ENCODE measurements at regions not wholly inside any gene's neighbourhood (a gene's known extent, or its start where the extent isn't known, plus 50 kb on each side); places are given as distances from the start of the nearest gene placed in this dataset.

DNA sequence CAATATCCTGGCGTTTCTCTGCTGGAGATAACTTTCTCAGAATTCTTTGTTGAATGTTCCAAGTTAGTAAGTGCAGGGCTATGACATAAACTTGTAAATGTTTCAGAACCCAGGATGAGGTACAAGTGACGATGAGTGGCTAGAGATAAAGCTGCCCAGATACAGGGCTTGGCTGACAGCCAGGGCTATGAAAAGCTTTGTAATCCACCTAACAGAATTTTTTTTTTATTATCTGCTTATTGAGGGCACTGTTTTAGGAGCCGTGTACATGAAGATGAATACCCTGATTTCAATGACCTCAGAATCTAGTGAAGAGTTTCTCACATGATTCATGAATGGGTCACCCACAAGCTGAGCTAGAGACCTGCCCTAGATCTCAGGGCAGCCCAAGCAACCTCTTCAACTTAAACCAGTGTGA, 431.4 kb downstream of the DIPK2A start:
- H3K36me3 Mint-ChIP-seq (ENCODE audit: insufficient read depth, unreplicated experiment), result no peaks in the 10 kb centered on the region
- intact Hi-C loops (cut with micrococcal nuclease), result no loop called here
- no peaks in the 10 kb centered on the region for H3K4me1 Mint-ChIP-seq (ENCODE audit: insufficient read depth, unreplicated experiment)
- no peak for DNase-seq (ENCODE audit: unreplicated experiment)
- POLR2A ChIA-PET, result no interaction called here
- no peak overlapping the region for H3K27ac Mint-ChIP-seq (ENCODE audit: low read depth, unreplicated experiment)
- no peaks in the 10 kb centered on the region for H3K27me3 Mint-ChIP-seq (ENCODE audit: insufficient read depth, unreplicated experiment)
- peaks cover 8% of the 10 kb centered on the region for H3K9me3 Mint-ChIP-seq (ENCODE audit: unreplicated experiment)
- CTCF ChIA-PET, result no interaction called here
- no peak overlapping the region for H3K4me3 Mint-ChIP-seq (ENCODE audit: unreplicated experiment)
- TF ChIP-seq CTCF (IDR thresholded peaks at IDR 0.05; ENCODE audit: unreplicated experiment), result no peak
- BruUV-seq (replicated peaks), result no TSS peak

- Mint-ChIP-seq H3K4me1 (ENCODE audit: insufficient read depth, unreplicated experiment) (no peaks in the 10 kb centered on the region), H3K4me3 (ENCODE audit: unreplicated experiment) (no peak overlapping the region), H3K36me3 (ENCODE audit: insufficient read depth, unreplicated experiment) (no peaks in the 10 kb centered on the region), H3K27ac (ENCODE audit: low read depth, unreplicated experiment) (no peak overlapping the region), H3K27me3 (ENCODE audit: insufficient read depth, unreplicated experiment) (no peaks in the 10 kb centered on the region), H3K9me3 (ENCODE audit: unreplicated experiment) (peaks cover 13% of the 10 kb centered on the region)
- POLR2A ChIA-PET, result no interaction called here
- no peak for TF ChIP-seq CTCF (IDR thresholded peaks at IDR 0.05; ENCODE audit: unreplicated experiment)
- DNase-seq (ENCODE audit: unreplicated experiment), result no peak
- intact Hi-C loops (cut with micrococcal nuclease), result no loop called here
- CTCF ChIA-PET, result interaction anchor here (0.6 kb wide), 1 partner anchor 146 kb away, joined by 3 read pairs; no protein-coding TSS in a partner anchor
- no TSS peak for BruUV-seq (replicated peaks)
These were observed 435.7 kb downstream of the DIPK2A start for GRCh38 chr3:144407335-144407734.

- Mint-ChIP-seq H3K27ac (ENCODE audit: low read depth, unreplicated experiment) (no peak overlapping the region), H3K4me3 (ENCODE audit: unreplicated experiment) (no peak overlapping the region), H3K27me3 (ENCODE audit: insufficient read depth, unreplicated experiment) (no peaks in the 10 kb centered on the region), H3K36me3 (ENCODE audit: insufficient read depth, unreplicated experiment) (no peaks in the 10 kb centered on the region), H3K9me3 (ENCODE audit: unreplicated experiment) (peaks cover 13% of the 10 kb centered on the region), H3K4me1 (ENCODE audit: insufficient read depth, unreplicated experiment) (no peaks in the 10 kb centered on the region)
- ChIA-PET CTCF (interaction anchor here (0.6 to 0.7 kb wide), 3 partner anchors 44 to 1322 kb away, joined by 3 read pairs; no protein-coding TSS in a partner anchor), POLR2A (no interaction called here)
- intact Hi-C loops (cut with micrococcal nuclease), result no loop called here
- no peak for TF ChIP-seq CTCF (IDR thresholded peaks at IDR 0.05; ENCODE audit: unreplicated experiment)
- BruUV-seq (replicated peaks), result no TSS peak
- DNase-seq (ENCODE audit: unreplicated experiment), result no peak
These were observed 437.7 kb downstream of the DIPK2A start for GRCh38 chr3:144409319-144409718.

GRCh38 chr3:144413068-144413467, 441.4 kb downstream of the DIPK2A start:
- DNase-seq (ENCODE audit: unreplicated experiment), result no peak
- no peaks in the 10 kb centered on the region for H3K36me3 Mint-ChIP-seq (ENCODE audit: insufficient read depth, unreplicated experiment)
- H3K4me1 Mint-ChIP-seq (ENCODE audit: insufficient read depth, unreplicated experiment), result peaks cover 6% of the 10 kb centered on the region
- no peak overlapping the region for H3K27ac Mint-ChIP-seq (ENCODE audit: low read depth, unreplicated experiment)
- BruUV-seq (replicated peaks), result no TSS peak
- ChIA-PET CTCF (no interaction called here), POLR2A (no interaction called here)
- TF ChIP-seq CTCF (IDR thresholded peaks at IDR 0.05; ENCODE audit: unreplicated experiment), result no peak
- H3K9me3 Mint-ChIP-seq (ENCODE audit: unreplicated experiment), result peaks cover 13% of the 10 kb centered on the region
- intact Hi-C loops (cut with micrococcal nuclease), result no loop called here
- no peak overlapping the region for H3K4me3 Mint-ChIP-seq (ENCODE audit: unreplicated experiment)
- no peaks in the 10 kb centered on the region for H3K27me3 Mint-ChIP-seq (ENCODE audit: insufficient read depth, unreplicated experiment)
